Inferior parietal cortex (tissue), 1 donor: ENCODE measurements at regions not wholly inside any gene's neighbourhood (a gene's known extent, or its start where the extent isn't known, plus 50 kb on each side); places are given as distances from the start of the nearest gene placed in this dataset.
"Not testable (repeated sequence)": the region's sequence is repeated elsewhere in the genome, so short reads cannot be mapped to it uniquely, and the experiment has no call there.

Experiments
- DNase-seq: peaks from one replicate; pipeline ENCODE4 v3.0.0-alpha.2; 2016; ENCODE audit errors: extremely low spot score

DNA sequence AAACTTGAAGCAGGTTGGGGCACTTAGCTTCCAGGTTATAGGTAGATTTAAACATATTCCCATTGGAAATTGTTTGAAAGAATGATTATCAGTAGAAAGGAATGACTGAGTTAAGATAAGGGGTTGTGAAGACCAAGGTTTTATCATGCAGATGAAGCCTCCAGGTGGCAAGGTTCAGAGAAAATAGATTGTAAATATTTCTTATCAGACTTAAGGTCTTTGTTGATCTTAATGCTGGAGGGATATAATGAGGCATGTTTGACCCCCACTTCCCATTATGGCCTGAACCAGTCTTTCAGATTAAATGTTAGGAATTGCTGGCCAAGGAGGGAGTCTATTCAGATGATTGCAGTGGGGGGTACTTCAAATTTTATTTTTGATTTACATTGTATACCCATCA is 1486.5 kb upstream of the PRR20A start:
- DNase-seq = no peak

DNA sequence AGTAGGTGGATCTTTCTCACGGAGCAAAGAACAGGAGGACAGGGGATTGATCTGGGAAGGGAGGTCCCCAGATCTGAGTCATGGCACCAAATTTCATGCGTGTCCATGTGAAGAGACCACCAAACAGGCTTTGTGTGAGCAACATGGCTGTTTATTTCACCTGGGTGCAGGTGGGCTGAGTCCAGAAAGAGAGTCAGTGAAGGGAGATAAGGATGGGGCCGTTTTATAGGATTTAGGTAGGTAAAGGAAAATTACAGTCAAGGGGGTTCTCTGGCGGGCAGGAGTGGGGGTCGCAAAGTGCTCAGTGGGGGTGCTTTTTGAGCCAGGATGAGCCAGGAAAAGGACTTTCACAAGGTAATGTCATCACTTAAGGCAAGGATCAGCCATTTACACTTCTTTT is 1480.5 kb upstream of the PRR20A start:
- DNase-seq = not testable (repeated sequence)

DNA sequence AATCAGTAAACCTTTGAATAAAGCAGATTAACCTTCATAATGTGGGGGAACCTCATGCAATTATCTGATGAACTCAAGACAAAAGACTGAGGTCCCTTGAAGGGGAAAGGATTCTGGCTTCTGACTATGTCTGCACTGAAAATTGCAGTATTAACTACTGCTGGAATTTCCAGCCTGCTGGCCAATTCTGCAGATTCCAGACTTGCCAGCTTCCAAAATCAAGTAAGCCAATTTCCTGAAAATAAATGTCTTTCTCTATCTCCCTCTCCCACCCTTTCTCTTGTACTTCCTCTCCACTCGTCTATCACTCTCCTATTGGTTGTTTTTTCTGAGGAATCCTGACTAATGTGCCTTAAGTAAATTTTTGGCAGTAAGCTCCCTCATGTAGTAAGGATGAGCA is 1479.9 kb upstream of the PRR20A start:
- DNase-seq = no peak

DNA sequence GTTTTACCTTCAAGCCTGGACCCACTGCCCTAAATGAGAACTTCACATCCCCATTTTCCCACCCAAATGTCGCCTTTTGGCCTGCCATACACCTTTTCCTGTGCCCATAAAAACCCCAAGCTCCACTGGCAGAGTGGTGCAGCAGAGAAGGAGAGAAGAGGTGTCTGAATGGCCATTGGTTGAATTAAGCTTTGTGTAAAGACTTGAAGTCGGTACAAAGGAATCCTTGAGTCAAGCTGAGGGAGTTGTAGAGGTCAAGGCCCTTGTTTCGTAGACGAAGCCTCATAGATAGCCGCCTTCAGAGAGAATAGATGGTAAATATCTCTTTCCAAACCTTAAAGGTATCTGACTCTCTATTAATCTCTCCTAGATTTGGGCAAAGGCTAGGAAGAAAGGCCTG is 1479.2 kb upstream of the PRR20A start:
- no peak for DNase-seq

DNA sequence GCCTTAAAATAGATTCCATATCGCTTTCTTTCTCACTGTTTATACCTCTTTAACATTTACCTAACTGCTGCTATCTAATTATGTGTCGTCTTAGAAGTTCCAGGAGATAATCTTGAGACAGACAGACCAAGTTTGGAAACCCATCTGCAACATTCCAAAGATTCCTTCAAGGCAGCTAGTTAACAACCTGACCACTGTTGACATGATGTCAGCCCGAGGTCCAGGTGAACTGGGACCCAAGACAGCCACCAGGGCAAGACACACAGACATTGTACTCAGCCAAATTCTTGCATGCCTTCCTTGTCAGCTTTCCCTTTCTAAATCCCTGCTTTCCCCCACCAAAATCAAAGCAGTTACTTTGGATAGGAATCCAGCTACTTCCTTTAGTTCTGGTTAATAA is 1476.5 kb upstream of the PRR20A start:
- no peak for DNase-seq

DNA sequence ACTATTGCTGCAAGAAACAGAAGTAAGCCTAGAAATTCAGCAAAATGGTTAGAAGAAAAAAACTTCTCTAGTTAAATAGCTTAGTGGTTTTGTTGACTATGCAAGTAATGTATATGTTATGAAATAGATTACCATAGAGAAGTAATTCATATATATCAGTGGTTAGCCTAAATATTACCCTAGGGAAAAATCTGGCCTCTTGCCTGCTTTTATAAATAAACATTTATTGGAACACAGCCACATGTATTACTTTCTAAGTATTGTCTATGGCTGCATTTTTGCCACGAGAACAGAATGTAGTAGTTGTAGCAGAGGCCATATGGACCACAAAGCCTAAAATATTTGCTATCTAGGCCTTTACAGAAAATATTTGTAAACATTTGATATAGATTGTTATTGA is 1471.7 kb upstream of the PRR20A start:
- no peak for DNase-seq

DNA sequence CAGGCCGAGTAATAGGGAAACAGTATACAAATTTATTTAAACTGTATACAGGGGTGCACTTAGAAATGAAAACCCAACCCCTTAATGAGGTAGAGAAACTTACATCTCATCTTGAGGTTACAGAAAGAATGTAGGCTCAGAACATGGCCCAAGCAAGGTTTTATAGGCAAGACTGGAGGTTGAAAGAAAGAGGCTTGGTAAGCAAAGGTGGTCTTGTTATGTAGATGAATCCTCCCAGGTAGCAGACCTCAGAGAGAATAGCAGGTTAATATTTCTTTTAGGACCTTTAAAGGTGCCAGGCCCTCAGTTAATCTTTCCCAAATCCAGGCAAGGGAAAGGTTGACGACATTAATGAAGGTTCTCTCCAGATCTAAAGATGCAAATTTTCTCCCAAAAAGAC is 1466.8 kb upstream of the PRR20A start:
- no peak for DNase-seq

DNA sequence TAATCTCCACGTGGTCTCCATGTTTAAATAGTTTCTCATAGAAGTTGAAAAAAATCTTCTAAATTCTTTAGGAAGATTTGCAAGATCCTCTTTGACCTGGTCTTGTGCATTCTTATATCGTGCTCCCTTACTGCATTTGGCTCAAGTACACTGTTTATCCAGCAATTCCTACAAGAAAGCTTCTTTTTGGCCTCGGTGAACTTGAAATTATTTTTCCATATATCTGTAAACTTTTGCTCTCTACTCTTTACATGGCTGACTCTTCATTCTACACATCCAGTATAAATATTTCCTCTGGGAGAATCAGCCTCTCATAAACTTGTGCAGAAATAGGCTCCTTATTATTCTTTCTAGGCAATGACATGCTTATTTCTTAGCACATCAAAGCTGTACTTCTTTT is 1457.9 kb upstream of the PRR20A start:
- no peak for DNase-seq

DNA sequence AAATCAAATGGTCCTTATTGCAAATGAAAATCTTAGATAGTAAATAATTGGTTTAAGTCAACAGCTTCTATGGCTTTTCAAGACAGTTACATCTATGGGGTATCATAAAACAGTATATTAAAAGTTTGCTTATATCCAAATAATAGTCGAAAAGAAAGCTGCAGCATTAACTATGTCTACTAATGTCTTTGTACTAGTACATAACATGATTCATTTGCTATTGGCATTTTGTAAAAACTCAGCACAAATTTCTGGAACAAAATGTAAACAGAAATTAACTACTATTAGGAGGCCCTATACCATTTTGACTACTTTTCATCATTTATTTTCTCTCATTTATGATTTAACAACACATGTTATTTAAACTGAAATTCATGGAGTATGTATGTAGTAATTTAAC is 1435.2 kb upstream of the PRR20A start:
- no peak for DNase-seq

DNA sequence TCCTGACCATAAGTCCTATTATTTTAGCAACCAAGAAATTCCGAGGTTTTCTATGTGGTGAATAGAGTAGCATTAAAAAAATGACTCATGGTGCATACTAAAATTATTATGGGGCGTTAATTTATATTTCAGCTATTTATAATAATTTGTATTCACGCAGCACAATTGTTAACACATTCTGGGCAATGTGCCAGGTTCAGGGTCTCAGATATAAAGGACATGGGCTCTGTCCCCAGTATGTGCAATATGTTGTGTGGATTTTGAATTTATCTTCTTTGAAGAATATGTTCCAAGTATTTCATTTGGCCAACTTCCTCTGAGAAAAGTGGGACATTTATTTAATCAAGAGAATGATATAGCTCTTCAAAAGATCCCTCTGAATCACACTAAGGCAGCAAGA is 1434.7 kb upstream of the PRR20A start:
- DNase-seq = no peak

DNA sequence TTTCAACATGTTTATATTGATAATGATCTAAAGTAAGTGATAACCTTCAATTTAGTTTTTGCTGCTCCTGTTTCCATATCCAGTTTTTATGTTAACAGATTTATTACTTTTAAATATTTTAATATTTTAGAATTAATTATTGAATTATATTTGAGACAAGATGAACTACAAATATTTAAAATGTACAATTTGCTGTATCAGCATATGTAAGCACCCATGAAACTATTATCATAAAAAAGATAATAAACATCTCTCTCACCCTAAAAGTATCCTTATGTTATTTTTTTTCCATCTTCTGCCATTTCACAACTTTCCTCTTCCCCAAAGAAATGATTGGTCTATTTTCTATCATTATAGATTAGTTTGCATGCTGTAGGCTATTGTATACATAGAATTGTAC is 1426.6 kb upstream of the PRR20A start:
- DNase-seq = no peak

DNA sequence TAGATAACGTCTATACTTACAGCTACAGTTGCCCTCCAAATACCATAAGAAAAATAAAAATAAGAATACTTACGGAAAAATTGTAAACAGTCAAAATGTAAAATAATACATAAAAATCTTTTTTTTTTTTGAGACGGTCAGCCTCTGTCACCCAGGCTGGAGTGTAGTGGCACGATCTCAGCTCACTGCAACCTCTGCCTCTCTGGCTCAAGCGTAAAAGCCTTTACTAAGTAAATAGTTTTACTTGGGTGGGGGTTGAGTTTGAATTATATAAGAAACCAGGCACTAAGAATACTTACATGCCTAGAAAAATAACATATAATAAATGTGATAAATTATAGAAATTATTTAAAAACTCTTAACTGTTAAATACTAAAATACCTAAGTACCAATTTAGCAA is 1413.0 kb upstream of the PRR20A start:
- DNase-seq = no peak

DNA sequence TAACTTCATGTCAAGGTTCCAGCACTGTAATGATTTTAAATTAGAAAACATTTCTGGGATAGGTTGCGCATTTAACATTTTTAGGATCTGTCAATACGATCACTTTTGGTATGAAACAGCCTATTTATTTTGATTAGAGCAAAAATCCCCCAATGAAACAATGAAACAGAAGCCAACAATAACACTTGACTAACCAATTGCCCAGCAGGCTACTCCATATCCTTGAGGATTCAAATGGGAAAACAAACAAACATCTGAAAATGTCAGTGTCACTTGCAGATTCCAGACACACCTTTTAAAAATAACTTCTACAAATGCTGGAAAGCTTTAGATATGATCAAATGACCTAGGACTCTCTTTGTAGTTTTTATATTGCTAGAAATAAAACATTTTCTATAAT is 1412.5 kb upstream of the PRR20A start:
- DNase-seq = no peak

DNA sequence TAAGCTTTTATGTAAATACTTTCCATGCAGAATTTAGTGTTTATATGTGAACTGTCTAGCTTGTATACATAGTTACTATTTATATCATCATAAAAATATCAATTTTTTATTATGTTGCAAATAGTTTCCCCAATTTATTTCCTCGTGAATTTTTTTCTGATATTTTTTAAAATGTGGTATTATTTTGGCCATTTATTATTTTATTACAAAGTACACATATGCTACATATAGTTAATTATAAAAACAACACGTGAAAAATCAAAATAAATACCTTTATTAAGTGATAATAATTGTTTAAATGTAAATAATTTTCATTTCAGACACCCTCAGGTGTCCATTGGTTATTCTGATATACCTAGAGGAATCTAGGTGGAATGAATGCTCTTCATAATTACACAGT is 1394.9 kb upstream of the PRR20A start:
- DNase-seq = no peak

DNA sequence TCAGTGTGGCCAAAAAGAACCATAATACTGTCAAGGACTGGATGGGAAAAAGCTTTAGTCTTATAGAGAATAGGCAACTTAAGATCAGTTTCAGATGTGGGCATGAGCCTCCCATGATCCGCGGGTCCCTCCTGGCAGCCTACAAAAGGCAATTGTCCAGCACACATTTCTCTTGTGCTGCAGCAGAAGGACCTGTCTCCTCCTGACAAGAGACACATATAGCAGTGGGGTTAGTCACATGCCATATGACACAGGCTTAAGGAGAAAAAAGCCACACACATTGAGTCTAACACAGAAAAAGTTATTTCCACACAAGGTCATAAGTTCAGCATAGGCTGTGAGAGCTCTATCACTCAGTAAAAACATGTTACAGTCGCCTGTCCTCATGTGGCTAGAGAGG is 1378.7 kb upstream of the PRR20A start:
- no peak for DNase-seq

DNA sequence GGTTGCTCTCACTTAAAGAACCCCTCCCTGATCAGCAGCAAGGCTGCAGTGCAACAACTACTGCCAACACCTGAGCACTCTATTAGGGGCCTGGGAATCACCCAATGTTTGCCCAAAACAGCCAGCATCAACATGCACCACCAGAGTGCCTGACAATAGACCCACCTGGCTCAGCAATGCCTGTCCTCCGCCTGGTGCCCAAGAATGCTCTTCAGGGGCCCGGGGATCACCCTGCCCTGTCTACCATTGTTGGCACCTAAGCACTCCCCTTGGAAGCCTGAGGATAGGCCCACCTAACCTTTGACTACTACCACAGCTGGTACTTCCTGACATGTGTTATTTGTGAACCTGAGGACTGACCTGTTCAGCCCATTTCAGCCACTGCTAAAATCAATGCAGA is 1363.1 kb upstream of the PRR20A start:
- DNase-seq = no peak

DNA sequence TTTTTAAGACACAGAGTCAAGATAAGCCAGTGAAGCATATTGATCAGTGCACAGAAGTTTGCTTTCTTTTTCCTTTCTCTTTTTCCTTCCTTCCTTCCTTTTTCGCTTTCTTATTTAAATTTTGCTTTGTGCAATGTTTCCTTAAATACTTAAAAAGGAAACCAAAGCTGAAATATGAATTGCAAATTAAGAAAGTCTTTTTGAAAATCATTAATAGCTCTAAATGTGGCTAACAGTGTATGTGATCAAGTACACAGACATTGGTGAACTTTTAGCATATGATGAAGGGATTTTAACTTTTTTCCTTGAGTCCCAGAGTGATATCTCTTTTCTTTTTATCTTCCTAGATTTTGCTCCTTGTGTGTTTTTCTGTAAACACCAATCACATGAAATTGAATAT is 1356.9 kb upstream of the PRR20A start:
- DNase-seq = no peak

DNA sequence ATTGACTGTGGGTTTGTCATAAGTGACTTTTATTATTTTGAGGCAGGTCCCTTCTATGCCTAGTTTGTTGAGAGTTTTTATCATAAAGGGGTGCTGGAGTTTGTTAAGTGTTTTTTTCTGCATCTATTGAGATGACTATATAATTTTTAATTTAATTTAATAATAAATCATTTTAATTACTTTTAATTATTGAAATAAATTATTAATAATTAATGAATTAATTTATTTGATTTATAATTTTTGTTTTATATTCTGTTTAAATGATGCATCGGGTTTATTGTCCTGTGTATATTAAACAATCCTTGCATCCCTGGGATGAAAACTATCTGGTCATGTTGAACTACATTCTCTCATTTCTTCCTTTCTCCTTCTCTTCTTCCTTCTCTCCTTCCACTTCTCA is 1352.2 kb upstream of the PRR20A start:
- no peak for DNase-seq

DNA sequence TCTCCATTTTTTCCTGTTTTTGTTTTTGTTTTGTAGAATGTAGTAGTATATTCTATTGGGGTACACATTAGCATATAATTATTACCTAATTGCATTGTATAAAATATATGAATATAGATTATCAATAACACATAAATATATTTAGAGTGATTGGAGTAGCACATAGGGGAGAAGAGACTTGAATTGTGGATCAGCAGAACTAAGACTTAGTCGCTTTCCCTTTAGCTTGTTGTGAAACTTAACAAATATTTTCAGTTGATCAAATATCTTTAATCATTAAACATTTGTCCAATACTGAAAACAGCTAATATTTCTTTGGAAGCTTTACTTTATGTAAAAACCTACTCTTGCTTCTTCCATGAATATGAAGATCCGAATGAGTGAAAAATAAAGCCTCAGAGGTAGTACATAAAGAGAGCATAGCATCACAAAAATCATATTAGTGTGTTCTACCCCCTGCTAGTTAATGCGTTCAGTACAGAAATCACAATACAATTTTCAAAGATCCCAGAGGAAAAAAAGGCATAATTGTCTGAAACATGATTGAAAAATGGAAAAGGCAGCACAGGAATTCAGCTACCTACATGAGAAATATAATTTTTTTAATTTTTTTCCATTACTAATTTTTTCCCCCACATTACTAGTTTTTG is 1348.0 kb upstream of the PRR20A start:
- no peak for DNase-seq

DNA sequence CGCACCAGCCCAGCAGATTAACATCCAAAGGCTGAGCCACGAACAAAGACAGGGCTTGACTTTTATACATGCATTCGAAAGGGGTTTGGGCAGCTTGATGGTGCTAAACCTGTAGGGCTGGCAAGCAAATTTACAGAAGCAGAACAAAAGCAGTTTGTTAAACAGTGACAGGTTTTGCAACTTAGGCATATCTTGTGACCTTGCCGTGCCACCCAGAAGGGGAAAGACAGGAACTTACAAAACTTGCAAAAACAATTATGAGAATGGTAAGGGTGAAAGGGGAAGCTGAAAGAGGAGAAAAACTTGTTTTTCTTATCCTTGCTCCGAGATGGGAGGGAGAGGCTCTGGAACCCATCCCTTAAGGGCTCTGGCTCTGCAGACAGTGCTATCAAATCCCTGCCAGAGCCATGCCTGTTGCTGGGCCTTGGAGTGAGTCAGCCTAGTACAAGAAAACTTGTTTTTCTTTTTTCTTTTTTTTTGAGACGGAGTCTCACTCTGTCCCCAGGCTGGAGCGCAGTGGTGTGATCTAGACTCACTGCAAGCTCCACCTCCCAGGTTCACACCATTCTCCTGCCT is 1325.2 kb upstream of the PRR20A start:
- DNase-seq = no peak

DNA sequence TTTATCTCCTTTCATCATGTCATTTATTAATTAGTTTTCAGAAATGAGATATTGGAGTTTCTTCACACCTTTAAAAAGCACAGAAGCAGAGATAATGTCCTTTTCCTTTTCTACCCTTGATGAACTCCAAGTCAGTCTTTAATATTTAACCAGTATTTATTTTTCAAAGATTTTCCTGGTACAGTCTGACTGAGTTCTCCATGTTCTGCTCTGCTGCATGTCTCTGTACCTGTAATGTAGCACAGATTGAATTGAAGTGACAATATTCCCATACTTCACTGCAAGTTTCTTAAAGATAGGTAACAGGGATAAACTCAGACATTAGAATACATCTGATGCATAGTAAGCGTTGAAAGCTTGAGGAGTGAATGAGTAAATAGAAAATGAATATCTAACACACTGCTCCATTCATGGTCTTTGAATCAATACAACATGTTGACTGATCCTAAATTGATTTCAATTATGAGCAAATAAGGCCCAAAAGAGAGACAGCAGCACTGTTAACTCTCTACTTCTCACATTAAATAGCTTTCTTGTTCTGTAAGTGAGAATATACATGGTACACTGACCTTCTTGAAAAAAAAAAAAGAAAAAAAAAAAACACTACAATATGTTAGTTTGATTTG is 1323.6 kb upstream of the PRR20A start:
- DNase-seq = no peak

DNA sequence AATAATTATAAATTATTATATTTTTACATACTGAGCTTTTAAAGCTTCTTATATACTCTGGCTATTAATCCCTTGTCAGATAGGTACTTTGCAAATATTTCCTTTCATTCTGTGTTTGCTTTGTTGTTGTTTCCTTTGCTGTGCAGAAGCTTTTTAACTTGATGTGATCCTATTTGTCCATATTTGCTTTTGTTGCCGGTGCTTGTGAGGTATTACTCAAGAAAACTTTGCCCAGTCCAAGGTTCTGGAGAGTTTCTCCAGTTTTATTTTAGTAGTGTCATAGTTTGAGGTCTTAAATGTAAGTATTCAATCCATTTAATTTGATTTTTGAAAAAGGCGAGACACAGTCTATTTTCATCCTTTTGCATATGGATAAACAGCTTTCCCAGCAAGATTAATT is 1319.9 kb upstream of the PRR20A start:
- no peak for DNase-seq

DNA sequence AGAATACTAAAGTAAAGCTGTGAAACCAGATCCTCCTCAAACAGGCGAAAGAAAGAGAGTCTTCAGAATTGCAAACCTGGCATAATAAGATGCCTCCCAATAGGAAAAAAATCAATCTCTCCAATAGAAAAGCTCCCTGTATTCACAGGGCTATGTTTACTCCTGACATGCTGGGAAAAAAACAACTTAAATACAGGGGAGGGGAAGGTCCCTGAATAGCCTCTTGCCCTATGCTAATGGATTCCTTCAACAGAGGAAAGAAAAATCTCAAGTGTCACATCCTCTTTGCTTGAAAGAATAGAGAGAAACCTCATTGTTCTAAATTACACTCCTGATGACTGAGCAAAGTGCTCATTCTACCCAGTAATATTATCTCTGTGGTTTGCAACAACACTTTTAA is 1271.1 kb upstream of the PRR20A start:
- no peak for DNase-seq

DNA sequence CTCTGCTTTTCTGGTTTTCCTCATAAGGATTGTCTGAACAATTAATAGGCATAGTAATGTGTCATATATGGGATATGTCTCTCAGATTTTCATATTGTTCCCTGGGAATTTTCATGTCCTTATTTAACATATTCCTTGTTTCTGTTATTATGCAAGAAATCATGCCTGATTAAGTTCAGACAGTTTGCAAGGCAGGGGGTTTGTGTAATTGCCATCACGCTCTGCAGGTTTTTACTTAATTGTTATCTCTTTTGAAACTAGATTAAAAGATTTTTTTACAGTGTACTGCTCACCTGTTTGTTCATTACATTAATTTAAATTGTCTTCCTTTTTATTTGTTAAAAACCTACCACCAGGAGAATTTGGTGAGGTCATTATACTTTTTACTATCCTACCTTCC is 1253.2 kb upstream of the PRR20A start:
- DNase-seq = no peak
